Muscle layer of duodenum (tissue), 2 donors: ENCODE measurements at regions not wholly inside any gene's neighbourhood (a gene's known extent, or its start where the extent isn't known, plus 50 kb on each side); places are given as distances from the start of the nearest gene placed in this dataset.
"Not testable (repeated sequence)": the region's sequence is repeated elsewhere in the genome, so short reads cannot be mapped to it uniquely, and the experiment has no call there.

Experiments
- H3K27ac ChIP-seq: one replicate; pipeline ENCODE4 v1.7.0; 2013; ENCODE audit warnings: mild to moderate bottlenecking, low read length
- H3K27me3 ChIP-seq: one replicate; pipeline ENCODE4 v1.7.0; 2013; ENCODE audit warnings: low read depth, mild to moderate bottlenecking, control low read depth, low read length
- H3K36me3 ChIP-seq, 2 donors: one replicate each; pipeline ENCODE4 v1.7.0; 2013; ENCODE audit warnings: low read length in 2 of 2, control low read depth in 1 of 2, mild to moderate bottlenecking in 1 of 2; ENCODE audit not compliant: insufficient read depth in 2 of 2, control insufficient read depth in 1 of 2
- H3K4me1 ChIP-seq, 2 donors: one replicate each; pipeline ENCODE4 v1.7.0; 2013; ENCODE audit warnings: low read length in 2 of 2, mild to moderate bottlenecking in 2 of 2, control low read depth in 1 of 2, moderate library complexity in 1 of 2; ENCODE audit not compliant: insufficient read depth in 2 of 2, control insufficient read depth in 1 of 2
- H3K4me3 ChIP-seq, 2 donors: one replicate each; pipeline ENCODE4 v1.7.0; 2013; ENCODE audit warnings: low read length in 2 of 2, low read depth in 1 of 2, mild to moderate bottlenecking in 1 of 2
- H3K9me3 ChIP-seq, 2 donors: one replicate each; pipeline ENCODE4 v1.7.0; 2013; ENCODE audit warnings: low read length in 2 of 2, control low read depth in 1 of 2, mild to moderate bottlenecking in 1 of 2; ENCODE audit not compliant: control insufficient read depth in 1 of 2
- donor health status: healthy.

GRCh38 chr4:38466401-38466800 is 197.6 kb upstream of the KLF3 start:
- no peaks in the 10 kb centered on the region for H3K36me3 ChIP-seq
- no peak overlapping the region for H3K4me3 ChIP-seq
- no peaks in the 10 kb centered on the region for H3K4me1 ChIP-seq
- H3K27ac ChIP-seq: no peak overlapping the region
- H3K27me3 ChIP-seq: no peaks in the 10 kb centered on the region
- H3K9me3 ChIP-seq: peaks cover 6 to 8% of the 10 kb centered on the region in 2 donors

- no peak overlapping the region for H3K27ac ChIP-seq
- H3K4me1 ChIP-seq: no peaks in the 10 kb centered on the region
- H3K9me3 ChIP-seq: peaks cover 6 to 8% of the 10 kb centered on the region in 2 donors
- no peaks in the 10 kb centered on the region for H3K36me3 ChIP-seq
- H3K4me3 ChIP-seq: no peak overlapping the region
- no peaks in the 10 kb centered on the region for H3K27me3 ChIP-seq
Observed at GRCh38 chr4:38467296-38467695, 196.7 kb upstream of the KLF3 start.

- H3K36me3 ChIP-seq: no peaks in the 10 kb centered on the region
- peaks cover 6 to 8% of the 10 kb centered on the region in 2 donors for H3K9me3 ChIP-seq
- H3K4me1 ChIP-seq: no peaks in the 10 kb centered on the region
- no peak overlapping the region for H3K27ac ChIP-seq
- H3K4me3 ChIP-seq: no peak overlapping the region
- no peaks in the 10 kb centered on the region for H3K27me3 ChIP-seq
Observed at GRCh38 chr4:38468339-38468866, 195.6 kb upstream of the KLF3 start.

- Histone ChIP-seq H3K4me3 (no peak overlapping the region), H3K4me1 (no peaks in the 10 kb centered on the region), H3K27ac (no peak overlapping the region), H3K36me3 (no peaks in the 10 kb centered on the region), H3K9me3 (peaks cover 6 to 8% of the 10 kb centered on the region in 2 donors), H3K27me3 (no peaks in the 10 kb centered on the region)
Observed at GRCh38 chr4:38469410-38469809, 194.6 kb upstream of the KLF3 start.

GRCh38 chr4:38470735-38471262 is 193.2 kb upstream of the KLF3 start:
- Histone ChIP-seq H3K9me3 (peaks cover 6 to 8% of the 10 kb centered on the region in 2 donors), H3K36me3 (no peaks in the 10 kb centered on the region), H3K27me3 (no peaks in the 10 kb centered on the region), H3K27ac (no peak overlapping the region), H3K4me3 (no peak overlapping the region), H3K4me1 (no peaks in the 10 kb centered on the region)

- no peaks in the 10 kb centered on the region for H3K9me3 ChIP-seq
- H3K4me3 ChIP-seq: no peak overlapping the region
- no peaks in the 10 kb centered on the region for H3K4me1 ChIP-seq
- no peak overlapping the region for H3K27ac ChIP-seq
- H3K27me3 ChIP-seq: no peaks in the 10 kb centered on the region
- H3K36me3 ChIP-seq: no peaks in the 10 kb centered on the region
Observed at GRCh38 chr4:38482696-38483095, 181.3 kb upstream of the KLF3 start.

GRCh38 chr4:38483628-38484027 is 180.4 kb upstream of the KLF3 start:
- not testable (repeated sequence) for H3K4me3 ChIP-seq, H3K4me1 ChIP-seq, H3K27ac ChIP-seq, H3K36me3 ChIP-seq, H3K27me3 ChIP-seq, H3K9me3 ChIP-seq

- H3K27ac ChIP-seq: no peak overlapping the region
- no peaks in the 10 kb centered on the region for H3K27me3 ChIP-seq
- H3K4me3 ChIP-seq: no peak overlapping the region
- peaks cover 4 to 15% of the 10 kb centered on the region in 2 donors for H3K4me1 ChIP-seq
- H3K36me3 ChIP-seq: no peaks in the 10 kb centered on the region
- H3K9me3 ChIP-seq: no peaks in the 10 kb centered on the region
Observed at GRCh38 chr4:38489011-38489861, 174.8 kb upstream of the KLF3 start.

GRCh38 chr4:38489924-38490639 is 173.9 kb upstream of the KLF3 start:
- Histone ChIP-seq H3K9me3 (no peaks in the 10 kb centered on the region), H3K36me3 (no peaks in the 10 kb centered on the region), H3K27ac (no peak overlapping the region), H3K4me1 (peaks cover 4 to 15% of the 10 kb centered on the region in 2 donors), H3K27me3 (no peaks in the 10 kb centered on the region), H3K4me3 (no peak overlapping the region)

- Histone ChIP-seq H3K4me3 (no peak overlapping the region), H3K27ac (no peak overlapping the region), H3K9me3 (no peaks in the 10 kb centered on the region), H3K36me3 (no peaks in the 10 kb centered on the region), H3K27me3 (no peaks in the 10 kb centered on the region), H3K4me1 (peaks cover 4 to 15% of the 10 kb centered on the region in 2 donors)
Observed at GRCh38 chr4:38490753-38491446, 173.1 kb upstream of the KLF3 start.
